ENCODE measurements at regions not wholly inside any gene's neighbourhood (a gene's known extent, or its start where the extent isn't known, plus 50 kb on each side); places are given as distances from the start of the nearest gene placed in this dataset.

DNA sequence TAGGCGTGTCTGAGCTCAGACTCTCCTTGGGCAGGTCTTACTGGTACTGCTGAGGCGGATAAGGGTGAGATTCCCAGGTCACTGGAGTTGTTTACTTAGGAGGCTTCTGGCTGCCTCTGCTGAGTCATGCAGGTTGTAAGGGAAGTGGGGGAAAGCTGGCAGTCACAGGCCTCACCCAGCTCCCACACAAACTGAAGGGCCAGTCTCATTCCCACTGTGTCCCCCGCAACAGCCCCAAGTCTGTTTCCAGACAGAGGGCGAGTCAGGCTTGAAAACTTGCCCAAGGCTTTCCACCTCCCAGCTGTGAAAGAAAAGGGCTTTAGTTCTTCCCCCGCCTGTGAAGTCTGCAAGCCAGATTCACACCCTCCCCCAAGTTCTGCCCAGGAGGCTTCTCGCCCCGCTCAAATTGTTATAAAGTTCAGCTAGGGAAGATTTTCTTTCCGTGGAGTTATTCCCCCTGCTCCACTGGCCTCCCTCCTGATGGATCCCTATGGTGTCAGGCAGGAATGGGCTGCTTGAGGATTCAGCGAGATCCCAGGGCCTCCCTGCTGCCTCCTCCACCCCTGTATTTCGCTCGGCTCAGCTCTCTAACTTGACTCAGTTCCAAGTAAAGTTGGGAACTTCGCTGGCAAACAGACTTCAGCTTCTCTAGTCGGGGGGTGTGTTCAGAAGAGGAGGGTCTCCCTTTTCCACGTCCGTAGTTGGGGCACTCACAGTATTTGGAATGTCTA, 248.6 kb downstream of the NR4A2 start:
- Histone ChIP-seq H3K36me3 (no peaks in the 10 kb centered on the region), H3K27me3 (no peaks in the 10 kb centered on the region), H3K4me1 (ENCODE audit: low read depth) (peaks cover 8% of the 10 kb centered on the region), H3K4me3 (no peak overlapping the region), H3K27ac (no peak overlapping the region), H3K9me3 (ENCODE audit: low read depth) (no peaks in the 10 kb centered on the region)
- peak in 1 of 2 donors; percentile 9 for DNase-seq (ENCODE audit: low read depth in 1 of 2, low spot score in 1 of 2)
- TF ChIP-seq CTCF (IDR thresholded peaks at IDR 0.05; ENCODE audit: low read depth, low read length), result no peak

DNA sequence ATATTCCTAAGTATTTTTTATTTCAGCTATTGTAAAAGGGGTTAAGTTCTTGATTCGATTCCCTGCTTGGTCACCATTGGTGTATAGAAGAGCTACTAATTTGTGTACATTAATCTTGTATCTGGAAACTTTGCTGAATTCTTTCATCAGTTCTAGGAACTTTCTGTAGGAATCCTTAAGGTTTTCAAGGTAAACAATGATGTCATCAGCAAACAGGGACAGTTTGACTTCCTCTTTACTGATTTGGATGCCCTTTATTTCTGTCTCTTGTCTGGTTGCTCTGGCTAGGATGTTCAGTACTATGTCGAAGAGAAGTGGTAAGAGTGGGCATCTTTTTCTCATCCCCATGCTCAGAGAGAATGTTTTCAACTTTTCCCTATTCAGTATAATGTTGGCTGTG, 252.7 kb downstream of the NR4A2 start:
- DNase-seq (ENCODE audit: low read depth in 1 of 2, low spot score in 1 of 2), result no peak
- no peak overlapping the region for H3K4me3 ChIP-seq
- H3K4me1 ChIP-seq (ENCODE audit: low read depth), result no peaks in the 10 kb centered on the region
- no peaks in the 10 kb centered on the region for H3K27me3 ChIP-seq
- no peaks in the 10 kb centered on the region for H3K36me3 ChIP-seq
- no peaks in the 10 kb centered on the region for H3K9me3 ChIP-seq (ENCODE audit: low read depth)
- no peak for TF ChIP-seq CTCF (IDR thresholded peaks at IDR 0.05; ENCODE audit: low read depth, low read length)
- no peak overlapping the region for H3K27ac ChIP-seq

- no peaks in the 10 kb centered on the region for H3K9me3 ChIP-seq (ENCODE audit: low read depth)
- no peaks in the 10 kb centered on the region for H3K4me1 ChIP-seq (ENCODE audit: low read depth)
- H3K27ac ChIP-seq, result no peak overlapping the region
- no peak for DNase-seq (ENCODE audit: low read depth in 1 of 2, low spot score in 1 of 2)
- no peaks in the 10 kb centered on the region for H3K36me3 ChIP-seq
- no peak overlapping the region for H3K4me3 ChIP-seq
- no peaks in the 10 kb centered on the region for H3K27me3 ChIP-seq
- TF ChIP-seq CTCF (IDR thresholded peaks at IDR 0.05; ENCODE audit: low read depth, low read length), result no peak
Observed at GRCh38 chr2:156077041-156077742, 255.3 kb downstream of the NR4A2 start.

DNA sequence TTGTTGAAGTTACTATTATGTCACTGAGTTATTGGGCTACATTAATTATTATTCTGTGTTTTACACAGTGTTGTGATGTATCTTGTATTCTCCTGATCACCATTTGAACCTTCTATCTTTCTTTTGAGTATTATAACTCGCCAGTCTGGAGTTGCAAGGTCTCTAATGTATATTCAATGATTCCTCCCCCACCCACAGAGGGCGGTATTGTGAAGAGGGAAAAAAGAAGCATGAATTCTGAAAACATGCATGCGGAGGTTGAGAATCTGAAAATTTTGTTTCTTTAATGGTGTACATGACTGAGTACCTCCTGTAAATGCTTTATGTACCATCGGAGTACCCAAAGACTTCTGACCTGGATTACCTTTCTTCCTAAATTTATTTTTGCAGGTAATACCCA, 266.6 kb downstream of the NR4A2 start:
- Histone ChIP-seq H3K36me3 (no peaks in the 10 kb centered on the region), H3K4me3 (no peak overlapping the region), H3K4me1 (ENCODE audit: low read depth) (no peaks in the 10 kb centered on the region), H3K27ac (no peak overlapping the region), H3K9me3 (ENCODE audit: low read depth) (no peaks in the 10 kb centered on the region), H3K27me3 (no peaks in the 10 kb centered on the region)
- DNase-seq (ENCODE audit: low read depth in 1 of 2, low spot score in 1 of 2), result no peak
- no peak for TF ChIP-seq CTCF (IDR thresholded peaks at IDR 0.05; ENCODE audit: low read depth, low read length)

GRCh38 chr2:156064540-156064939, 268.0 kb downstream of the NR4A2 start:
- Histone ChIP-seq H3K4me1 (ENCODE audit: low read depth) (no peaks in the 10 kb centered on the region), H3K4me3 (no peak overlapping the region), H3K9me3 (ENCODE audit: low read depth) (no peaks in the 10 kb centered on the region), H3K36me3 (no peaks in the 10 kb centered on the region), H3K27me3 (no peaks in the 10 kb centered on the region), H3K27ac (no peak overlapping the region)
- no peak for TF ChIP-seq CTCF (IDR thresholded peaks at IDR 0.05; ENCODE audit: low read depth, low read length)
- DNase-seq (ENCODE audit: low read depth in 1 of 2, low spot score in 1 of 2), result no peak

Measured in cardiac muscle cell (in vitro differentiated cells and primary cell).